Colonic mucosa (tissue), 4 donors: ENCODE measurements at regions not wholly inside any gene's neighbourhood (a gene's known extent, or its start where the extent isn't known, plus 50 kb on each side); places are given as distances from the start of the nearest gene placed in this dataset.

Experiments
- DNase-seq: peaks from one replicate; pipeline ENCODE4 v3.0.0-alpha.2; 2020
- H3K27ac ChIP-seq: fragments of 200-600 bp; one replicate; pipeline ENCODE4 v1.8.0; 2021
- H3K27me3 ChIP-seq: fragments of 200-600 bp; one replicate; pipeline ENCODE4 v1.8.0; 2021
- H3K36me3 ChIP-seq: fragments of 200-600 bp; one replicate; pipeline ENCODE4 v1.8.0; 2021
- H3K4me1 ChIP-seq: fragments of 200-600 bp; one replicate; pipeline ENCODE4 v1.8.0; 2021; ENCODE audit warnings: mild to moderate bottlenecking
- H3K4me3 ChIP-seq: fragments of 200-600 bp; one replicate; pipeline ENCODE4 v1.8.0; 2021
- H3K9ac ChIP-seq, 2 donors: one replicate each; pipeline ENCODE4 v1.7.0; 2013; ENCODE audit warnings: control low read depth in 2 of 2, low read depth in 2 of 2, low read length in 2 of 2
- H3K9me3 ChIP-seq: fragments of 200-600 bp; one replicate; pipeline ENCODE4 v1.8.0; 2021
- intact Hi-C: fragments of 100-400 bp; cut with DNase I; formaldehyde crosslinking; loops from one replicate; pipeline ENCODE4 v1.14.1; 2022
- TF ChIP-seq, protein P1 (sequence below): fragments of 200-600 bp; IDR thresholded peaks from one replicate; pipeline ENCODE4 v1.8.0; 2022; ENCODE audit warnings: antibody characterized with exemption, mild to moderate bottlenecking
- donor health status: healthy.
- donor health status: DM: no; HTN: no; CAD: no.
- donor health status: DM: no; HTN: no; CAD: no.

DNA sequence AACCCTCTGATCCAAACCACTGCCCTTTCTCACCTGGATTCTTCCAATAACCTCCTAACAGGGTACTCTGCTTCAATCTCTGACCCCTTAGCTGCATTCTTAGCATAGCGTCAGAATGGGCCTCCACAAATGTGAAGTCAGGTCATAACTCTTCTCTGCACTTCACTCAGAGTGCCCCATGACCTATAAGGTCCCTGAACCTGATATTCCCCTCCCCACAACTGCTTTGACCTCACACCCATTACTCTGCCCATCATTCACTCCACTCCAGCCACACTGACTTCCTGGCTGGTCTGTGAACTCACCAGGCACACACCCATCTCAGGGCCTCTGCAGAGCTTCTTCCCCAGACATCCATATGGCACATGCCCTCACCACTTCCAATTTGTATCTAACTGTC lies 141.9 kb downstream of the ZNF281 start:
- no peak overlapping the region for H3K4me3 ChIP-seq
- no peaks in the 10 kb centered on the region for H3K27me3 ChIP-seq
- H3K36me3 ChIP-seq, result no peaks in the 10 kb centered on the region
- no peak for DNase-seq
- H3K9me3 ChIP-seq, result no peaks in the 10 kb centered on the region
- no peak overlapping the region for H3K9ac ChIP-seq
- H3K27ac ChIP-seq, result no peak overlapping the region
- TF ChIP-seq, protein P1, sequence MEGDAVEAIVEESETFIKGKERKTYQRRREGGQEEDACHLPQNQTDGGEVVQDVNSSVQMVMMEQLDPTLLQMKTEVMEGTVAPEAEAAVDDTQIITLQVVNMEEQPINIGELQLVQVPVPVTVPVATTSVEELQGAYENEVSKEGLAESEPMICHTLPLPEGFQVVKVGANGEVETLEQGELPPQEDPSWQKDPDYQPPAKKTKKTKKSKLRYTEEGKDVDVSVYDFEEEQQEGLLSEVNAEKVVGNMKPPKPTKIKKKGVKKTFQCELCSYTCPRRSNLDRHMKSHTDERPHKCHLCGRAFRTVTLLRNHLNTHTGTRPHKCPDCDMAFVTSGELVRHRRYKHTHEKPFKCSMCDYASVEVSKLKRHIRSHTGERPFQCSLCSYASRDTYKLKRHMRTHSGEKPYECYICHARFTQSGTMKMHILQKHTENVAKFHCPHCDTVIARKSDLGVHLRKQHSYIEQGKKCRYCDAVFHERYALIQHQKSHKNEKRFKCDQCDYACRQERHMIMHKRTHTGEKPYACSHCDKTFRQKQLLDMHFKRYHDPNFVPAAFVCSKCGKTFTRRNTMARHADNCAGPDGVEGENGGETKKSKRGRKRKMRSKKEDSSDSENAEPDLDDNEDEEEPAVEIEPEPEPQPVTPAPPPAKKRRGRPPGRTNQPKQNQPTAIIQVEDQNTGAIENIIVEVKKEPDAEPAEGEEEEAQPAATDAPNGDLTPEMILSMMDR, result no peak
- intact Hi-C loops, result no loop called here
- H3K4me1 ChIP-seq, result no peaks in the 10 kb centered on the region

DNA sequence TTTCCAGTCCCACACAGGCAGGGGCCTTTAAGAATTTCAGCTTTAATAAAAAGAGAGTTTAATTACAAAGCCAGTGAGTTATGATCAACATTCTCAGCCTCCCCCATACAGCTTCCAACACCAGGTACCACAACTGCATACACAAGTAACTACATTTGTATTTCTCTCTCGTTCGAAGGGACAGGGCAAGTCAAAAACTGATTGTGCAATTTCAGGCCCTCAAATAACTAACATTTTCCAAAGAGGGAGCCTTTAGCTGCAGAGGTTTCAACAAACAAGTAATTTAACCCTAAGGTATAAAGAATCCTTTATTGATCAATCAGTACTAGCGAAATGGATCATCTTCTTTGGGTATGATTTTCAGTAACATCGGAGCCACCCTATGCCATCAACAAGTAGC lies 142.4 kb downstream of the ZNF281 start:
- TF ChIP-seq, protein P1, result no peak
- intact Hi-C loops, result no loop called here

DNA sequence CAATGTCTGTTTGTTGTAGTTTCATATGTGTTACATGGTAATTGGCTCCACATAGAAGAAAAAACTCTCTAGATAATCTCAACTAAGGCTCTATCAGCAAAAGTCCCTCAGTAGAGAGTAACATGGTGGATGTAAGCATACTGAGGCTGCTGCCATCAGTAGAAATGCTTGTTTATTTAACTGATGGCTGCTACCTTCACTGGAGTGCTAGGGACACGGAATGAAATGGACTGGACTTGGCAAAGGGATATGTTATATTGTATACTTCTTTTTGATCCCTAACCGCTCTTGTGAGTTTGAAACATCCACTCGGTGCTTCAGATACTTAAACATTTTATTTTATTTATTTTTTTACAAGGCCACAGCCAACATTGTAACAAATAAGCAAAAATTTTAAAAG lies 143.0 kb downstream of the ZNF281 start:
- no peaks in the 10 kb centered on the region for H3K4me1 ChIP-seq
- no peak for DNase-seq
- TF ChIP-seq, protein P1, result no peak
- no peak overlapping the region for H3K4me3 ChIP-seq
- intact Hi-C loops, result no loop called here
- H3K9ac ChIP-seq, result no peak overlapping the region
- H3K36me3 ChIP-seq, result no peaks in the 10 kb centered on the region
- no peaks in the 10 kb centered on the region for H3K27me3 ChIP-seq
- no peak overlapping the region for H3K27ac ChIP-seq
- H3K9me3 ChIP-seq, result no peaks in the 10 kb centered on the region

More for the DNA sequence above, 142.4 kb downstream of the ZNF281 start:
- Histone ChIP-seq H3K27me3 (no peaks in the 10 kb centered on the region), H3K27ac (no peak overlapping the region), H3K4me3 (no peak overlapping the region), H3K9me3 (no peaks in the 10 kb centered on the region), H3K36me3 (no peaks in the 10 kb centered on the region), H3K4me1 (no peaks in the 10 kb centered on the region), H3K9ac (no peak overlapping the region)
- DNase-seq, result no peak

DNA sequence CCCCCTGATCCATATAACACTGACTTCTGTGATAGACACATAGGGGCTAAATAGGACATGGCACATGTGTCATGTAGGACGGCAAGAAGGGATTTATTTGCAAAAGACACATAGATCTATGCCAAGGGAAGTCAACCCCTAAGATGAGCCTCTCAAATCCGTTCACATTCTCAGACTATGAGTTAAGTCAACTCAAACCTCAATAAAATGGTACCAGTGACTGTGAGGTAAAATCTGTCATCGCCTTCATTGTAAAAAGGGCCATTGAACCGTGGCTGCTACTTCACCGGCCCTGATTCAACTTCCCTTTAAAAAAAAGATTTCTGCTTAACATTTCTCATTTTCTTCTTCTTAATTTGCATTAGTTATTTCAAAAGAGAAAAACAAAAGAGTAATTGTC lies 144.0 kb downstream of the ZNF281 start:
- intact Hi-C loops, result no loop called here
- TF ChIP-seq, protein P1, result no peak
- H3K27me3 ChIP-seq, result no peaks in the 10 kb centered on the region
- no peaks in the 10 kb centered on the region for H3K9me3 ChIP-seq
- H3K4me3 ChIP-seq, result no peak overlapping the region
- H3K4me1 ChIP-seq, result no peaks in the 10 kb centered on the region
- no peak for DNase-seq
- no peak overlapping the region for H3K27ac ChIP-seq
- H3K9ac ChIP-seq, result no peak overlapping the region
- H3K36me3 ChIP-seq, result no peaks in the 10 kb centered on the region

DNA sequence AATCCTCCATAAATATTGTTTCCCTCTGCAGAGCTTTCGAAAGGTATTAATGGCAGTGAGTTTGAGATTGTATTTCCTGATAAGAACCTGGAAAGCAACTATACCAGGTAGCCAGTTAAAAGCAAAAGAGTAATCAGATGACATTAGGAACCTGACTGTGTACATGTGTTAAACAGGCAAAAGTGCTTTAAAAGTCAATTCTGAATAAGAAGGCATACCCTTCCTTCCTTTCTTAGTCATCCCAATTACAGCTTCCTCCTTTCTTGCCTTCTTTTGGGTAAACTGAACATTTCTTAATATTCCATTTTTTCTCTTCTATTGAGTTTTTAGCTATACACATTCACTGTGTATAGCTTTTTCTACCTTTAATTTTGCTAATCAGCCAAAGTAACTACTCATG lies 144.7 kb downstream of the ZNF281 start:
- intact Hi-C loops, result no loop called here
- Histone ChIP-seq H3K4me1 (no peaks in the 10 kb centered on the region), H3K27me3 (no peaks in the 10 kb centered on the region), H3K4me3 (no peak overlapping the region), H3K9ac (no peak overlapping the region), H3K27ac (no peak overlapping the region), H3K36me3 (no peaks in the 10 kb centered on the region), H3K9me3 (no peaks in the 10 kb centered on the region)
- TF ChIP-seq, protein P1, result no peak
- DNase-seq, result no peak

DNA sequence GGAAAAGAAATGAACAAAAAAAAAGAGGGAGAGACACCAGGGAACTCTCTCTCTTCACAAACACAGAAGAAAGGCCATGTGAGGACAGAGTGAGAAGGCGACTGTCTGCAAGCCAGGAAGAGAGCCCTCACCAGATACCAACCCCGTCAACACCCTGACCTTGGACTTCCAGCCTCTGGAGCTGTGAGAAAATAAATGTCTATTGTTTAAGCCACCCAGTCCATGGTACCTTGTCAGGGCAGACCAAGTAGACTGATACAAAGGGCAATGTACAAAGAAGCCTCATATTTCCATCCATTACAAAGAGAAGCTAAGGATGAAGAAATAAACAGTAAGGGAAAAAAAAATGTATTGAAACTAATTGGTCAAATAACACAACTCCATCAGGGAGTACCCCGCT lies 146.6 kb downstream of the ZNF281 start:
- intact Hi-C loops, result no loop called here
- Histone ChIP-seq H3K36me3 (no peaks in the 10 kb centered on the region), H3K9ac (no peak overlapping the region), H3K4me1 (no peaks in the 10 kb centered on the region), H3K27me3 (no peaks in the 10 kb centered on the region), H3K9me3 (no peaks in the 10 kb centered on the region), H3K27ac (no peak overlapping the region), H3K4me3 (no peak overlapping the region)
- no peak for DNase-seq
- TF ChIP-seq, protein P1, result no peak
